ENCODE measurements at regions not wholly inside any gene's neighbourhood (a gene's known extent, or its start where the extent isn't known, plus 50 kb on each side); places are given as distances from the start of the nearest gene placed in this dataset.
"Not testable (repeated sequence)": the region's sequence is repeated elsewhere in the genome, so short reads cannot be mapped to it uniquely, and the experiment has no call there.

- no peaks in the 10 kb centered on the region for H3K4me1 ChIP-seq (ENCODE audit: control insufficient read depth, insufficient read depth, low read length)
- no peaks in the 10 kb centered on the region; the same call in 1 of the 2 replicates for H3K27me3 ChIP-seq (ENCODE audit: control insufficient read depth, insufficient read depth, low read length)
- H3K36me3 ChIP-seq (ENCODE audit: control insufficient read depth, insufficient read depth, low read length) = no peaks in the 10 kb centered on the region
- no peak overlapping the region for H3K27ac ChIP-seq (ENCODE audit: low read depth, low read length)
- H3K4me3 ChIP-seq (ENCODE audit: low read depth, low read length) = no peak overlapping the region
- peaks cover 8% of the 10 kb centered on the region; the same call in 1 of the 2 replicates for H3K9me3 ChIP-seq (ENCODE audit: control insufficient read depth, insufficient read depth, low read length)
- H3K9ac ChIP-seq (ENCODE audit: low read depth, low read length) = no peak overlapping the region
Measured at GRCh38 chr11:130979386-130979972, 63.2 kb upstream of the SNX19 start.

GRCh38 chr11:130980071-130980862 is 64.0 kb upstream of the SNX19 start:
- no peak overlapping the region for H3K4me3 ChIP-seq (ENCODE audit: low read depth, low read length)
- H3K4me1 ChIP-seq (ENCODE audit: control insufficient read depth, insufficient read depth, low read length) = no peaks in the 10 kb centered on the region
- peaks cover 8% of the 10 kb centered on the region; the same call in 1 of the 2 replicates for H3K9me3 ChIP-seq (ENCODE audit: control insufficient read depth, insufficient read depth, low read length)
- H3K9ac ChIP-seq (ENCODE audit: low read depth, low read length) = no peak overlapping the region
- no peaks in the 10 kb centered on the region for H3K36me3 ChIP-seq (ENCODE audit: control insufficient read depth, insufficient read depth, low read length)
- H3K27ac ChIP-seq (ENCODE audit: low read depth, low read length) = no peak overlapping the region
- no peaks in the 10 kb centered on the region; the same call in 1 of the 2 replicates for H3K27me3 ChIP-seq (ENCODE audit: control insufficient read depth, insufficient read depth, low read length)

- H3K4me1 ChIP-seq (ENCODE audit: control insufficient read depth, insufficient read depth, low read length); H3K36me3 ChIP-seq (ENCODE audit: control insufficient read depth, insufficient read depth, low read length); H3K9me3 ChIP-seq (ENCODE audit: control insufficient read depth, insufficient read depth, low read length); H3K4me3 ChIP-seq (ENCODE audit: low read depth, low read length); H3K27me3 ChIP-seq (ENCODE audit: control insufficient read depth, insufficient read depth, low read length); H3K9ac ChIP-seq (ENCODE audit: low read depth, low read length); H3K27ac ChIP-seq (ENCODE audit: low read depth, low read length): not testable (repeated sequence)
Measured at GRCh38 chr11:130984241-130984640, 68.0 kb upstream of the SNX19 start.

GRCh38 chr11:130992788-130993187 is 76.5 kb upstream of the SNX19 start:
- no peaks in the 10 kb centered on the region for H3K4me1 ChIP-seq (ENCODE audit: control insufficient read depth, insufficient read depth, low read length)
- H3K4me3 ChIP-seq (ENCODE audit: low read depth, low read length) = no peak overlapping the region
- no peak overlapping the region for H3K9ac ChIP-seq (ENCODE audit: low read depth, low read length)
- no peaks in the 10 kb centered on the region for H3K27me3 ChIP-seq (ENCODE audit: control insufficient read depth, insufficient read depth, low read length)
- no peaks in the 10 kb centered on the region for H3K9me3 ChIP-seq (ENCODE audit: control insufficient read depth, insufficient read depth, low read length)
- H3K36me3 ChIP-seq (ENCODE audit: control insufficient read depth, insufficient read depth, low read length) = no peaks in the 10 kb centered on the region
- H3K27ac ChIP-seq (ENCODE audit: low read depth, low read length) = no peak overlapping the region

- no peaks in the 10 kb centered on the region for H3K9me3 ChIP-seq (ENCODE audit: control insufficient read depth, insufficient read depth, low read length)
- no peaks in the 10 kb centered on the region for H3K36me3 ChIP-seq (ENCODE audit: control insufficient read depth, insufficient read depth, low read length)
- no peaks in the 10 kb centered on the region for H3K27me3 ChIP-seq (ENCODE audit: control insufficient read depth, insufficient read depth, low read length)
- no peaks in the 10 kb centered on the region for H3K4me1 ChIP-seq (ENCODE audit: control insufficient read depth, insufficient read depth, low read length)
- H3K27ac ChIP-seq (ENCODE audit: low read depth, low read length) = no peak overlapping the region
- no peak overlapping the region for H3K9ac ChIP-seq (ENCODE audit: low read depth, low read length)
- H3K4me3 ChIP-seq (ENCODE audit: low read depth, low read length) = no peak overlapping the region
Measured at GRCh38 chr11:130994043-130994442, 77.8 kb upstream of the SNX19 start.

- Histone ChIP-seq H3K36me3 (ENCODE audit: control insufficient read depth, insufficient read depth, low read length) (no peaks in the 10 kb centered on the region), H3K9ac (ENCODE audit: low read depth, low read length) (no peak overlapping the region), H3K27ac (ENCODE audit: low read depth, low read length) (no peak overlapping the region), H3K27me3 (ENCODE audit: control insufficient read depth, insufficient read depth, low read length) (no peaks in the 10 kb centered on the region), H3K4me3 (ENCODE audit: low read depth, low read length) (no peak overlapping the region), H3K4me1 (ENCODE audit: control insufficient read depth, insufficient read depth, low read length) (no peaks in the 10 kb centered on the region), H3K9me3 (ENCODE audit: control insufficient read depth, insufficient read depth, low read length) (no peaks in the 10 kb centered on the region)
Measured at GRCh38 chr11:130995266-130995665, 79.0 kb upstream of the SNX19 start.

GRCh38 chr11:130997278-130997677 is 81.0 kb upstream of the SNX19 start:
- H3K9ac ChIP-seq (ENCODE audit: low read depth, low read length) = no peak overlapping the region
- no peaks in the 10 kb centered on the region for H3K27me3 ChIP-seq (ENCODE audit: control insufficient read depth, insufficient read depth, low read length)
- H3K4me3 ChIP-seq (ENCODE audit: low read depth, low read length) = no peak overlapping the region
- H3K27ac ChIP-seq (ENCODE audit: low read depth, low read length) = no peak overlapping the region
- H3K36me3 ChIP-seq (ENCODE audit: control insufficient read depth, insufficient read depth, low read length) = no peaks in the 10 kb centered on the region
- no peaks in the 10 kb centered on the region for H3K4me1 ChIP-seq (ENCODE audit: control insufficient read depth, insufficient read depth, low read length)
- H3K9me3 ChIP-seq (ENCODE audit: control insufficient read depth, insufficient read depth, low read length) = no peaks in the 10 kb centered on the region

GRCh38 chr11:130999086-130999485 is 82.8 kb upstream of the SNX19 start:
- no peaks in the 10 kb centered on the region for H3K4me1 ChIP-seq (ENCODE audit: control insufficient read depth, insufficient read depth, low read length)
- H3K9ac ChIP-seq (ENCODE audit: low read depth, low read length) = no peak overlapping the region
- no peak overlapping the region for H3K27ac ChIP-seq (ENCODE audit: low read depth, low read length)
- H3K27me3 ChIP-seq (ENCODE audit: control insufficient read depth, insufficient read depth, low read length) = no peaks in the 10 kb centered on the region
- no peak overlapping the region for H3K4me3 ChIP-seq (ENCODE audit: low read depth, low read length)
- no peaks in the 10 kb centered on the region for H3K9me3 ChIP-seq (ENCODE audit: control insufficient read depth, insufficient read depth, low read length)
- no peaks in the 10 kb centered on the region for H3K36me3 ChIP-seq (ENCODE audit: control insufficient read depth, insufficient read depth, low read length)

GRCh38 chr11:130999992-131000770 is 83.9 kb upstream of the SNX19 start:
- Histone ChIP-seq H3K9ac (ENCODE audit: low read depth, low read length) (no peak overlapping the region), H3K27ac (ENCODE audit: low read depth, low read length) (no peak overlapping the region), H3K4me1 (ENCODE audit: control insufficient read depth, insufficient read depth, low read length) (no peaks in the 10 kb centered on the region), H3K9me3 (ENCODE audit: control insufficient read depth, insufficient read depth, low read length) (no peaks in the 10 kb centered on the region), H3K27me3 (ENCODE audit: control insufficient read depth, insufficient read depth, low read length) (no peaks in the 10 kb centered on the region), H3K36me3 (ENCODE audit: control insufficient read depth, insufficient read depth, low read length) (no peaks in the 10 kb centered on the region), H3K4me3 (ENCODE audit: low read depth, low read length) (no peak overlapping the region)

GRCh38 chr11:131002145-131002544 is 85.9 kb upstream of the SNX19 start:
- no peaks in the 10 kb centered on the region for H3K4me1 ChIP-seq (ENCODE audit: control insufficient read depth, insufficient read depth, low read length)
- no peaks in the 10 kb centered on the region for H3K36me3 ChIP-seq (ENCODE audit: control insufficient read depth, insufficient read depth, low read length)
- H3K27ac ChIP-seq (ENCODE audit: low read depth, low read length) = no peak overlapping the region
- H3K4me3 ChIP-seq (ENCODE audit: low read depth, low read length) = no peak overlapping the region
- H3K9me3 ChIP-seq (ENCODE audit: control insufficient read depth, insufficient read depth, low read length) = no peaks in the 10 kb centered on the region
- H3K9ac ChIP-seq (ENCODE audit: low read depth, low read length) = no peak overlapping the region
- no peaks in the 10 kb centered on the region for H3K27me3 ChIP-seq (ENCODE audit: control insufficient read depth, insufficient read depth, low read length)

- no peaks in the 10 kb centered on the region for H3K9me3 ChIP-seq (ENCODE audit: control insufficient read depth, insufficient read depth, low read length)
- no peak overlapping the region for H3K4me3 ChIP-seq (ENCODE audit: low read depth, low read length)
- H3K4me1 ChIP-seq (ENCODE audit: control insufficient read depth, insufficient read depth, low read length) = no peaks in the 10 kb centered on the region
- H3K27ac ChIP-seq (ENCODE audit: low read depth, low read length) = no peak overlapping the region
- H3K27me3 ChIP-seq (ENCODE audit: control insufficient read depth, insufficient read depth, low read length) = no peaks in the 10 kb centered on the region
- no peak overlapping the region for H3K9ac ChIP-seq (ENCODE audit: low read depth, low read length)
- H3K36me3 ChIP-seq (ENCODE audit: control insufficient read depth, insufficient read depth, low read length) = no peaks in the 10 kb centered on the region
Measured at GRCh38 chr11:131005829-131006228, 89.5 kb upstream of the SNX19 start.
